HG02870 (cell line): ENCODE measurements at regions not wholly inside any gene's neighbourhood (a gene's known extent, or its start where the extent isn't known, plus 50 kb on each side); places are given as distances from the start of the nearest gene placed in this dataset.
"Not testable (repeated sequence)": the region's sequence is repeated elsewhere in the genome, so short reads cannot be mapped to it uniquely, and the experiment has no call there.

Experiments used
- ATAC-seq: cut with Tn5 transposase; IDR thresholded peaks from one replicate; pipeline ENCODE4 v1.9.1; 2021; ENCODE audit warnings: mild to moderate bottlenecking, moderate library complexity; ENCODE audit not compliant: unreplicated experiment

- no peak for ATAC-seq
Observed at GRCh38 chr5:36389245-36389644, 87.5 kb upstream of the RANBP3L start.

- no peak for ATAC-seq
Observed at GRCh38 chr5:36390640-36391039, 88.9 kb upstream of the RANBP3L start.

GRCh38 chr5:36392186-36392585 is 90.5 kb upstream of the RANBP3L start:
- no peak for ATAC-seq

- ATAC-seq = no peak
Observed at GRCh38 chr5:36392818-36393217, 91.1 kb upstream of the RANBP3L start.

GRCh38 chr5:36393656-36394428 is 92.1 kb upstream of the RANBP3L start:
- no peak for ATAC-seq

GRCh38 chr5:36395260-36395659 is 93.6 kb upstream of the RANBP3L start:
- ATAC-seq = no peak

GRCh38 chr5:36395947-36396346 is 94.2 kb upstream of the RANBP3L start:
- not testable (repeated sequence) for ATAC-seq

GRCh38 chr5:36396640-36397039 is 94.9 kb upstream of the RANBP3L start:
- ATAC-seq = no peak

GRCh38 chr5:36397901-36398536 is 96.3 kb upstream of the RANBP3L start:
- no peak for ATAC-seq

- ATAC-seq = no peak
Observed at GRCh38 chr5:36402512-36402906, 100.8 kb upstream of the RANBP3L start.

- ATAC-seq = no peak
Observed at GRCh38 chr5:36403632-36404311, 102.1 kb upstream of the RANBP3L start.

- ATAC-seq = no peak
Observed at GRCh38 chr5:36406023-36406422, 104.3 kb upstream of the RANBP3L start.

- ATAC-seq = no peak
Observed at GRCh38 chr5:36407396-36407795, 105.7 kb upstream of the RANBP3L start.

- not testable (repeated sequence) for ATAC-seq
Observed at GRCh38 chr5:36409711-36410110, 108.0 kb upstream of the RANBP3L start.

- ATAC-seq = not testable (repeated sequence)
Observed at GRCh38 chr5:36410672-36411071, 109.0 kb upstream of the RANBP3L start.

- no peak for ATAC-seq
Observed at GRCh38 chr5:36414869-36415282, 113.2 kb upstream of the RANBP3L start.

GRCh38 chr5:36416605-36417004 is 114.9 kb upstream of the RANBP3L start:
- no peak for ATAC-seq

GRCh38 chr5:36417221-36417620 is 115.5 kb upstream of the RANBP3L start:
- no peak for ATAC-seq

- ATAC-seq = no peak
Observed at GRCh38 chr5:36417668-36418067, 116.0 kb upstream of the RANBP3L start.

- no peak for ATAC-seq
Observed at GRCh38 chr5:36418152-36418979, 116.7 kb upstream of the RANBP3L start.

- no peak for ATAC-seq
Observed at GRCh38 chr5:36421256-36421655, 119.6 kb upstream of the RANBP3L start.
